Dermis microvascular lymphatic vessel endothelial cell (primary cell): ENCODE measurements at regions not wholly inside any gene's neighbourhood (a gene's known extent, or its start where the extent isn't known, plus 50 kb on each side); places are given as distances from the start of the nearest gene placed in this dataset.
"Not testable (repeated sequence)": the region's sequence is repeated elsewhere in the genome, so short reads cannot be mapped to it uniquely, and the experiment has no call there.

Experiments
- DNase-seq, 2 donors: peaks; one replicate each; pipeline versions ENCODE4 v3.0.0 to v3.0.0-alpha.2; 2010; ENCODE audit warnings: low read depth in 2 of 2

- DNase-seq: not testable (repeated sequence)
Measured at GRCh38 chr2:89959729-89960378, 1268.4 kb downstream of the RPIA start.

GRCh38 chr2:89960570-89960969, 1269.1 kb downstream of the RPIA start:
- not testable (repeated sequence) for DNase-seq

GRCh38 chr2:89968567-89968966, 1277.1 kb downstream of the RPIA start:
- DNase-seq: not testable (repeated sequence)

DNA sequence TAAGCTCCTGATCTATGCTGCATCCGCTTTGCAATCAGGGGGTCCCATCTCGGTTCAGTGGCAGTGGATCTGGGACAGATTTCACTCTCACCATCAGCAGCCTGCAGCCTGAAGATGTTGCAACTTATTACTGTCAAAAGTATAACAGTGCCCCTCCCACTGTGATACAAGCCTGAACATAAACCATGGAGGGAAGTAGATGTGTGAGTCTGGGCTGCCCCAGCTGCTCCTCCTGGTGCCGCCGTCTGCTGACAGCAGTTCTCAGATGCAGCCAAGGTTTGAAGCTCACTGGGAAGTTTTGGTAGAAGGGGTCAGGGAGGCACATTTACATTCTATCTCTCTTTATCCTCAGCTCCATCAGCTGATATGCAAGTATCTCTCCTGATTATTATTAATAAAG, 1277.7 kb downstream of the RPIA start:
- not testable (repeated sequence) for DNase-seq

- not testable (repeated sequence) for DNase-seq
Measured at GRCh38 chr2:89973849-89974248, 1282.4 kb downstream of the RPIA start.

DNA sequence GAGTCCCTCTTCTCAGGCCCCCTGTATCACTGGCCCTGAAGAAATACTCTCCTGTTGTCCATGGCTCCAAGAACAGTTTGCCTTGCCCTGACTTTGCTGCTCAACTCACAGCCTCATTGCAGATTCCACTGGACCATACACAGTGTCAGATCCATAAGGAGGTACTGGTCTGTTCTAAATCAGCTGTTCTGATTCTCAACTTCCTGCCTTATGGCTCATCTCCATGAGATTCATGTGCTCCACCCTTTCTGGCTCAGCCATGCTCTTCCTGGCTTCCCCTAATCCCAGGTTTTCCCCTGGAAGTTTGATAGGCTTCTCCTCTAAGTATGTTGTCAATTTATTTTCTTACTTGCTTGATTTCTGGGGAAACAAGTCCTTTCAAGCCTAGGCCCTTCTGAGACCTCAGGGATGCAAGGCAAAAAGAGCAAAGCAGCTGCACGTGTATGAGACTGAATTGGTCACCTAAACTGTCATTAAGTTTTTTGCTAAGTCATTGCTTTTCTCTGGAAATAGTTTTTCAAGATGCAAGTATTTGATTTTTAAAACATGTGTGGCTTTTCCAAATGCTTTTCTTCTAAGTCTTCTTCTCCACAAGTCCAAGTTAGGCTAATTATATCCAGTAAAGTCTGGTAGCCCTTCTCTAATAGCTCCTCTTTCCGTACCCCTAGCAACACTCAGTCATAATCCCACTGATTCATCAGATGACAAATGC, 1288.5 kb downstream of the RPIA start:
- not testable (repeated sequence) for DNase-seq

GRCh38 chr2:89982246-89982645, 1290.8 kb downstream of the RPIA start:
- not testable (repeated sequence) for DNase-seq

DNA sequence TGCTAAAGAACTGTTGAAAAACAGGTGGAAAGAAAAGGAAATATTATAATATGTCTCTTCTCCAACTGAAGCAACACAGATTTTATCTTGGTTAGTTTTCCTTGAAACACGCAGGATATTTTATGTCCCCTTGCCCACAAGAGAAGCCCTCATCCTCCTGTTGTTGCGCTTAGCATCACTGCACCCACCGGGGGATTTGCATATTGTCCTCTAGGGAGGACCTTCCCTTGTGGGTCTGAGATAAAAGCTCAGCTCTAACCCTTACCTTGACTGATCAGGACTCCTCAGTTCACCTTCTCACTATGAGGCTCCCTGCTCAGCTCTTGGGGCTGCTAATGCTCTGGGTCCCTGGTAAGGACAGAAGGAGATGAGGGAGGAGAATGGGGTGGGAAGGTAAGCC, 1294.2 kb downstream of the RPIA start:
- DNase-seq: not testable (repeated sequence)

DNA sequence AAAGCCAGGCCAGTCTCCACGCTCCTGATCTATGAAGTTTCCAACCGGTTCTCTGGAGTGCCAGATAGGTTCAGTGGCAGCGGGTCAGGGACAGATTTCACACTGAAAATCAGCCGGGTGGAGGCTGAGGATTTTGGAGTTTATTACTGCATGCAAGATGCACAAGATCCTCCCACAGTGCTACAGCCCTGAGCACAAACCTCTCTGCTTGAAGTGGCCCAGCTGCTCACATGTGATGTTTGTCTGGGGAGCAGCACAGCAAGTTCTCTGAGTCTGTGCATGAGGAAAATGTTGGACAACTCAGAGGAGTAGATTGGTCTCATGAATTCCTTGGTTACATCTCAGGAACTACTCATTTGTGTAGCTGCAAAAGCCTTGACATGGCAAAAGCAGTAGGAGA, 1295.1 kb downstream of the RPIA start:
- not testable (repeated sequence) for DNase-seq

DNA sequence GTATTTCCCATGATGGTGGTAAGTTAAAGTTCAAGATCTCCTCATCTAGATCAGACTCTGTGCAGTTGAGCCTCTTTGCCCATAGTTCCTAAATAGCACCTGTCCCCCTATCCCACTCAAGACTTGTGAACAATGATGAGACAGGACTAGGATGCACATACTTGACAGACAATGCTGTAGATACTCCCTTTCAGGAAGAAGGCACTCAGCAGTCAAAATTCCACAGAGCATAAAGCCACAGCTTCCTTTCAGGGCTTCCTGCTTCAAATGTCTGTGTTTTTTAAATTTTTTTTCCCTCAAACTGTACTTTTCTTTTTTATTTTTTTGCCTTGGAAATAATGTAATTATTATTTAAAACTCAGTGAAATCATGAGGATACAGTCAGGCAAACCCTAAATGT, 1305.3 kb downstream of the RPIA start:
- DNase-seq: not testable (repeated sequence)

DNA sequence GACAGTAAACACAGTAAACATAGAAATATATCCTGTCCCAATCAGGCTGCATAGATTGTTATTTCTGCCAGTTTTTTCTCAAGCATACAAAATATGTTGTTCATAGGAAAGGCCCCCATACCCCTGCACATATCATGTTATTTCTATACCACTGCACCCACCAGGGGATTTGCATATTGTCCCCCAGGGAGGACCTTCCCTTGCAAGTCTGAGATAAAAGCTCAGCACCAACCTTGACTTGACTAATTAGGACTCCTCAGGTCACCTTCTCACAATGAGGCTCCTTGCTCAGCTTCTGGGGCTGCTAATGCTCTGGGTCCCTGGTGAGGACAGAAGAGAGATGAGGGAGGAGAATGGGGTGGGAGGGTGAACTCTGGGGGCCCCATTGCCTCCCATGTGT, 1313.1 kb downstream of the RPIA start:
- not testable (repeated sequence) for DNase-seq

- not testable (repeated sequence) for DNase-seq
Measured at GRCh38 chr2:90010442-90011100, 1319.1 kb downstream of the RPIA start.

DNA sequence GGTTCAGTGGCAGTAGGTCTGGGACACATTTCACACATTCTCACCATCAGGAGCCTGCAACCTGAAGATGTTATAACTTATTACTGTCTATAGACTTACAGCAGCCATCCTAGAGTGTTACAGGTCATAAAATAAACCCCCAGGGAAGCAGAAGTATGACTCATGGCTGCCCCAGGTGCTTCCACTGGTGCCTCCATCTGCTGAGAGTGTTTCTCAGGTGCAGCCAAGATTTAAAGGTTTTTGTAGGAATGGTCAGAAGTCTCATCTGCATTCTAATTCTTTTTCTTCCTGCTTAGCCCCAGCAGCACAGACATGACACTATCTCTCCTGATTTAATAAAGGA, 1319.6 kb downstream of the RPIA start:
- DNase-seq: not testable (repeated sequence)

GRCh38 chr2:90019908-90020307, 1328.4 kb downstream of the RPIA start:
- not testable (repeated sequence) for DNase-seq

DNA sequence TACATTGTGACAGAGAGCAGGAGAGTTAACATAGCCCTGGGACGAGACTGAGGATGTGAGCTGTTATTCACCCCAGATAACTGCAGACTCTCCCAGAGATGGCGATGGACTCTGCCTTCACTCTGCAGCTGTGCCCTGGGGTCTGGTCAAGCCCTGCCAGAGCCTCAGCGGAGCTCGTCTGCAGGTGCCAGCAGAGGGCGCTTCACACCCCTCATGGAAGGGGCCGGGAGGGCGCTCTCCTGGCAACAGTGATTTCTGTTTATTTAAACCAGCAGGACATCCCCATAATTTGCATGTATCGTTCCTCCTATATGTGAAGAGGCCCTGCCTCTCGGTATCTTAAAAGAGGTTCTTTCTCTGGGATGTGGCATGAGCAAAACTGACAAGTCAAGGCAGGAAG, 1329.8 kb downstream of the RPIA start:
- not testable (repeated sequence) for DNase-seq

- not testable (repeated sequence) for DNase-seq
Measured at GRCh38 chr2:90027231-90027643, 1335.8 kb downstream of the RPIA start.

DNA sequence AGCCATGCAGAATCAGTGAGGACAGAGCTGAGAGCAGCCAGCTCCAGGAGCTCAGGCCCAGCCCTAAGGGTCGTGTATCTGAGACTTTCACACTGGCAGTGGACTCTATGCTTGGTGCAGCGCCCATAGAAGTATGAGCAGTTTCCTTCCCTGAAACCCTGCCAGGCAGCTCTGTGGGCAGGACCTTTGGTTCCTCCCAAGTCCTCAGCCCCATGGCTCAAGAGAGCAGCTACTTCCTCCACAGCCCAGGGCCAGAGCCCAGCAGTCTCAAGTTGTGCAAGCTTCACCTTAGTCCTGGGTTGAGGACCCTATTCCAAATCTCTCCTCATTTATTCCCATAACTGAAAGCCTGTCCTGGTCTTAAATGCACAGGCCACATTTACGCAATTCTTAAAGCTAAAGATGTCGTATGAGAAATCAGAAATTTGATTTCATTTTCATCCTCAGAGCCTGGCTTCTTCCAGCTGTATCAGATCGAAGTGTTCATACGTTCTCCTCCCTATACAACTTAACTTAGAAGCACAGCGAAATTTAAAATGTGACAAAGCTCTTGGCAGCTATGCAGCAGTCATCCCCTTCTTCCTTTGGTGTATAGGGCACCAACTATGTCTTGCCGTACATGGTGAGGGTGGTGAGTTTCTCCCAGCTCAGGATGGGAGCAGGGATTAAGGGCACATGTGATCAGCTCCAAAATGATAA, 1337.1 kb downstream of the RPIA start:
- not testable (repeated sequence) for DNase-seq

GRCh38 chr2:90029080-90029428, 1337.6 kb downstream of the RPIA start:
- DNase-seq: not testable (repeated sequence)

GRCh38 chr2:90032269-90032668, 1340.8 kb downstream of the RPIA start:
- not testable (repeated sequence) for DNase-seq

- not testable (repeated sequence) for DNase-seq
Measured at GRCh38 chr2:90036335-90036734, 1344.9 kb downstream of the RPIA start.

DNA sequence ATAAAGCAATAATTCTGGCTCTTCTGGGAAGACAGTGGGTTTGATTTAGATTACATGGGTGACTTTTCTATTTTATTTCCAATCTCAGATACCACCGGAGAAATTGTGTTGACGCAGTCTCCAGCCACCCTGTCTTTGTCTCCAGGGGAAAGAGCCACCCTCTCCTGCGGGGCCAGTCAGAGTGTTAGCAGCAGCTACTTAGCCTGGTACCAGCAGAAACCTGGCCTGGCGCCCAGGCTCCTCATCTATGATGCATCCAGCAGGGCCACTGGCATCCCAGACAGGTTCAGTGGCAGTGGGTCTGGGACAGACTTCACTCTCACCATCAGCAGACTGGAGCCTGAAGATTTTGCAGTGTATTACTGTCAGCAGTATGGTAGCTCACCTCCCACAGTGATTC, 1347.6 kb downstream of the RPIA start:
- DNase-seq: not testable (repeated sequence)

DNA sequence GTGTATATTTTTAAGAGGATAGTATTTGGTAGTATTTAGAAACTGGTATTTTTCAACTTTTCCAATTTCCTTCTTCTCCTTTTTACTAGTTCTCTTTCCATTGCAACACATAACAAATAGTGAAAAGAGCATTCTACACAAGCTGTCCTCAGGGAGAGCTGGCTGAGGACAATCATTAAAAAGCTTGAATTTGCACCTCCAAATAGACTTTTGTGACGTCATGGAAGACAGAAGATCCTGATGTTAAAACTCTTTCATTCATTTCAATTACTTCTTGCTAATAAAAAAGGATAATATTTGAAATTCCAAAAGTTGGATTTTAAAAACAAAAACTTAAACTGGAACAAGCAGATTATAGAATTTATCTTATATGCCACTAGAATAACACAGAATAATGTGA, 1356.3 kb downstream of the RPIA start:
- not testable (repeated sequence) for DNase-seq
